ENCODE measurements at regions not wholly inside any gene's neighbourhood (a gene's known extent, or its start where the extent isn't known, plus 50 kb on each side); places are given as distances from the start of the nearest gene placed in this dataset.

DNA sequence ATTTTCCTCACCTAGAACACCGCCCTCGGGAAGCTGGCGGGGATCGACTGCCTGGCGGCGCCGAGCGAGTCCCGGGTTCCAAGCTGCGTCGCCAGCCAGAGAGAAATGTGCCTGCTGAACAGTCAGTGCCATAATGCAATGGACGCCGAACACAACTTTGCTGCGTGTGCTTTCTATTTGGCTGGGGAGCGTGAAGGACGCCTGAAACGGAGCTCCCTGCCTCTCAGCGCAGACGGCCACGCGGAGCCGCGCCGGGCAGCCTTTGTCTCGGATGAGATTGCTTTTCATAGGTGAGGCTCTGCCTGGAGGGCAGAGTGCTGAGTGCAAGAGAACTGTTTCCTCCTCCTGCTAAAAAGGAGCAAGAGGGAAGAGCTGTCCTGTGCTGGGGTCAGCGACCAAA lies 107.7 kb upstream of the BCOR start:
- TF ChIP-seq, protein P1, sequence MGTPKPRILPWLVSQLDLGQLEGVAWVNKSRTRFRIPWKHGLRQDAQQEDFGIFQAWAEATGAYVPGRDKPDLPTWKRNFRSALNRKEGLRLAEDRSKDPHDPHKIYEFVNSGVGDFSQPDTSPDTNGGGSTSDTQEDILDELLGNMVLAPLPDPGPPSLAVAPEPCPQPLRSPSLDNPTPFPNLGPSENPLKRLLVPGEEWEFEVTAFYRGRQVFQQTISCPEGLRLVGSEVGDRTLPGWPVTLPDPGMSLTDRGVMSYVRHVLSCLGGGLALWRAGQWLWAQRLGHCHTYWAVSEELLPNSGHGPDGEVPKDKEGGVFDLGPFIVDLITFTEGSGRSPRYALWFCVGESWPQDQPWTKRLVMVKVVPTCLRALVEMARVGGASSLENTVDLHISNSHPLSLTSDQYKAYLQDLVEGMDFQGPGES (IDR thresholded peaks at IDR 0.05; ENCODE audit: low read depth, low read length): no peak
- TF ChIP-seq YY1 (IDR thresholded peaks at IDR 0.05; ENCODE audit: low read depth) (no peak), POLR2AphosphoS5 (IDR thresholded peaks at IDR 0.05; ENCODE audit: low read depth, low read length) (no peak), EZH2phosphoT487 (IDR thresholded peaks at IDR 0.05; ENCODE audit: borderline replicate concordance, low read depth) (no peak), CTCF (IDR thresholded peaks at IDR 0.05) (no peak), FOXJ3 (CRISPR knock-in tag; IDR thresholded peaks at IDR 0.05) (no peak)
- Histone ChIP-seq H3F3A (replicated peaks; ENCODE audit: insufficient read depth) (no peaks in the 10 kb centered on the region), H3K36me3 (replicated peaks in 1 of 2; ENCODE audit: control insufficient read depth in 1 of 2, insufficient read depth in 2 of 2, low read length in 1 of 2) (no peaks in the 10 kb centered on the region), H2AFZ (ENCODE audit: low read depth) (no peak overlapping the region), H3K4me2 (no peak overlapping the region), H3K4me1 (ENCODE audit: control insufficient read depth in 1 of 2, insufficient read depth in 2 of 2, low read depth in 1 of 2, low read length in 1 of 2) (peaks cover 0 to 2% of the 10 kb centered on the region in 2 experiments; a peak in 1 of 4 replicates), H3K9ac (no peak overlapping the region), H3K9me2 (no peaks in the 10 kb centered on the region), H3K79me2 (ENCODE audit: insufficient read depth) (no peaks in the 10 kb centered on the region), H3K9me3 (no peaks in the 10 kb centered on the region), H3K4me3 (ENCODE audit: low read depth in 2 of 2, low read length in 1 of 2) (no peak overlapping the region), H3K27me3 (ENCODE audit: insufficient read depth) (no peaks in the 10 kb centered on the region), H4K20me1 (ENCODE audit: insufficient read depth) (no peaks in the 10 kb centered on the region), H3K27ac (ENCODE audit: low read depth in 2 of 2, low read length in 1 of 2) (no peak overlapping the region)
- POLR2A ChIA-PET: no interaction called here
- WGBS (ENCODE audit: low lambda C conversion rate): 63% methylated on average over 24 of the region's 26 CpGs
- DNase-seq: no peak
- CTCF ChIA-PET: no interaction called here

DNA sequence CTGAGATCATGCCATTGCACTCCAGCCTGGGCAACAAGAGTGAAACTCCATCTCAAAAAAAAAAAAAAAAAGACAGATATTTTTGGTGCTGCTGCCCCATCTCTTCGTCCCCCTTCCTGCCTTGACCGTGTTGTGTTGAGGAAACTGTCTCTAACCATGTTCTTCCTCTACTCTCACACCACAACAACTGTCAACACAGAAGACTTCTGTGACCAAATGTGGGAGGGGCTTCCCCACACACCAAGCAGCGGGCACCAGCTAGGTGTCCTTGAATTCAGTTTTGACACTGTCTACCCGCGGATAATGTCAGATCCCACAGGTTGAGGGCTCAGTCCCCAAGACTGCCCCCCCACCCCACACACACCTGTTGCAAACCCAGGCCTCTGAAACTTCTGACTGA lies 104.7 kb upstream of the BCOR start:
- POLR2A ChIA-PET: no interaction called here
- H3K4me2 ChIP-seq: no peak overlapping the region
- CTCF ChIA-PET: no interaction called here

More for the DNA sequence above, 104.7 kb upstream of the BCOR start:
- Histone ChIP-seq H3K9me3 (no peaks in the 10 kb centered on the region), H4K20me1 (ENCODE audit: insufficient read depth) (no peaks in the 10 kb centered on the region), H3K27me3 (ENCODE audit: insufficient read depth) (no peaks in the 10 kb centered on the region), H3K9me2 (no peaks in the 10 kb centered on the region), H3K36me3 (replicated peaks in 1 of 2; ENCODE audit: control insufficient read depth in 1 of 2, insufficient read depth in 2 of 2, low read length in 1 of 2) (no peaks in the 10 kb centered on the region), H2AFZ (ENCODE audit: low read depth) (no peak overlapping the region), H3K27ac (ENCODE audit: low read depth in 2 of 2, low read length in 1 of 2) (no peak overlapping the region), H3K79me2 (ENCODE audit: insufficient read depth) (no peaks in the 10 kb centered on the region), H3K9ac (no peak overlapping the region), H3F3A (replicated peaks; ENCODE audit: insufficient read depth) (no peaks in the 10 kb centered on the region), H3K4me1 (ENCODE audit: control insufficient read depth in 1 of 2, insufficient read depth in 2 of 2, low read depth in 1 of 2, low read length in 1 of 2) (peaks cover 0 to 5% of the 10 kb centered on the region in 2 experiments; a peak in 1 of 4 replicates), H3K4me3 (ENCODE audit: low read depth in 2 of 2, low read length in 1 of 2) (no peak overlapping the region)
- no peak for TF ChIP-seq EP300 (IDR thresholded peaks at IDR 0.05; ENCODE audit: borderline replicate concordance in 1 of 2, low read depth in 1 of 2, low read length in 1 of 2)
- TF ChIP-seq JUND (IDR thresholded peaks at IDR 0.05): no peak
- TF ChIP-seq CHD2 (IDR thresholded peaks at IDR 0.05; ENCODE audit: low read length, partially characterized antibody): no peak
- no peak for TF ChIP-seq USF1 (IDR thresholded peaks at IDR 0.05; ENCODE audit: borderline replicate concordance, low read depth)
- TF ChIP-seq TCF12 (IDR thresholded peaks at IDR 0.05): no peak
- TF ChIP-seq GATA2 (CRISPR knock-in tag; IDR thresholded peaks at IDR 0.05): no peak
- TF ChIP-seq TAF1 (IDR thresholded peaks at IDR 0.05; ENCODE audit: borderline replicate concordance, low read depth, low read length): no peak
- no peak for TF ChIP-seq POLR2AphosphoS5 (IDR thresholded peaks at IDR 0.05; ENCODE audit: low read depth, low read length)
- no peak for DNase-seq
- 69% methylated on average over 5 of the region's 5 CpGs for WGBS (ENCODE audit: low lambda C conversion rate)

Measured in SK-N-SH (cell line).